Ovary (tissue), 7 donors: ENCODE measurements at regions not wholly inside any gene's neighbourhood (a gene's known extent, or its start where the extent isn't known, plus 50 kb on each side); places are given as distances from the start of the nearest gene placed in this dataset.

Experiments
- DNase-seq, 5 donors: peaks; one replicate each; pipeline ENCODE4 v3.0.0-alpha.2; 2019 to 2020
- H3K27ac ChIP-seq, 2 donors: fragments of 200-600 bp; one replicate each; pipeline versions ENCODE4 v1.5.1 to v1.8.0; 2019 to 2022
- H3K27me3 ChIP-seq: fragments of 200-600 bp; one replicate; pipeline ENCODE4 v1.8.0; 2022
- H3K36me3 ChIP-seq: fragments of 200-600 bp; sonication (generic); one replicate; pipeline ENCODE4 v1.5.1; 2019
- H3K4me1 ChIP-seq: one replicate; pipeline ENCODE4 v1.8.1; 2013; ENCODE audit warnings: mild to moderate bottlenecking, moderate library complexity; ENCODE audit not compliant: insufficient read depth
- H3K4me3 ChIP-seq: fragments of 200-600 bp; sonication (generic); one replicate; pipeline ENCODE4 v1.5.1; 2017
- H3K9me3 ChIP-seq, 2 donors: fragments of 200-600 bp in 1 of 2; sonication (generic) in 1 of 2; one replicate each; pipeline versions ENCODE4 v1.5.1 to v1.8.1; 2013 to 2019; ENCODE audit warnings: mild to moderate bottlenecking in 1 of 2, moderate library complexity in 1 of 2
- EP300 ChIP-seq: sonication (generic); formaldehyde crosslinking; IDR thresholded peaks from one replicate; pipeline ENCODE4 v1.6.1; 2017; ENCODE audit warnings: antibody characterized with exemption
- POLR2A ChIP-seq: fragments of 450-650 bp; IDR thresholded peaks from one replicate; pipeline ENCODE4 v1.6.1; 2017; ENCODE audit warnings: antibody characterized with exemption, mild to moderate bottlenecking, moderate library complexity
- WGBS, 3 donors: extraction: QIAGEN DNeasy Blood & Tissue Kit in 1 of 3; methylation state at CpG; one replicate each; pipeline versions ENCODE4 v1.1.5 to v1.1.7; 2013 to 2017; 5-methylcytosine and 5-hydroxymethylcytosine counted together
- intact Hi-C, 4 donors: fragments of 100-400 bp; cut with DNase I; formaldehyde crosslinking; loops; one replicate each; pipeline versions ENCODE4 v1.11.0 to v1.15.1; 2022 to 2023
- TF ChIP-seq, protein P1 (sequence below), 3 donors: fragments of 450-650 bp in 2 of 3; fragments of 200-600 bp in 1 of 3; IDR thresholded peaks; one replicate each; pipeline versions ENCODE4 v1.5.1 to v1.8.0; 2016 to 2022; ENCODE audit warnings: antibody characterized with exemption in 3 of 3, mild to moderate bottlenecking in 1 of 3
- donor health status: DM: no; HTN: no; CAD: no; lungs with moderate emphysema.
- donor health status: DM: no; HTN: no; CAD: no.
- donor health status: Bipolar disorder and iron deficiency.
- donor health status: DM: no; HTN: no; CAD: no.
- donor health status: DM: yes; HTN: yes; CAD: no.

DNA sequence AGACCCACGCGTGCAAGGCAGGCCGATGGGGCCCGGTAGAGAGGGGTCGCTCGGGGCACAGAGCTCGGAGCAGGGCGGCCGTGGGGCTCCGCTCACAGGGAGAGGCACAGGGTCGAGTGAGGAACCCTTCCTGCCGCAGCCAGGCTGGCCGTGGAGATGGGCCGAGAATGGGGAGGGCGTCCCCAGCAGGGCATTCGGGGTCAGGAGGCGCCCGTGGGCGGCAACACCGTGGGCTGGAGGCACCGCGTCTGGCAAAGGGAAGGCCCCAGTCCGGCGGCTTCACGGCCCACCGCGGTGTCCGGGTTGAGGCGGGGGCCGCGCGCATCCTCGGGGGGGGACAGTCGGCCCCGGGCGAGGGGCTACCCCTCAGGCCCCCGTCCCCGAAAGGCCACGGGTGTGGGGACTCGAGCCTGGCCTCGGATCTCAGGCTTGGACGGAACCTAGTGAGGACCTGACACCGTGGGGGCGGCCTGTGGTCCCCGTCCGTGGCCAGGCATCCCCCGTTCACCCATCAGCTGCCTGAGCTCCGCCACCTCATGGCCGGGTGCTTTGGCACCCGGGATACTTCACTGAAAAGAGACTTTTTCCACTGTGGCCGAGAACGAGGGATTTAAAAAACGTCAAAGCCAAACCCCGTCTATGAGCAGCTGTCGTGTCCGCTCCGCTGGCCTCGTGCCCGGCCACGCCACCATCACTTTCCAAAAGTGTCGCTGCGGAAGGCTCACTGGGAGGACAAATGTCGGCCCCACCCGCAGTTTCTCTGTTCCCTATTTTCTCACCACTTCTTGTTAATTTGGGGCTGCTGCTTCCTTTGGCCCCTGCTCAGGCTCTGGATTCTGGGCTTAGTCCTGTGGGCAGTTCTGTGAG is 73.6 kb downstream of the METRNL start:
- H3K27ac ChIP-seq: no peak overlapping the region
- TF ChIP-seq EP300 (no peak), POLR2A (no peak)
- TF ChIP-seq, protein P1, sequence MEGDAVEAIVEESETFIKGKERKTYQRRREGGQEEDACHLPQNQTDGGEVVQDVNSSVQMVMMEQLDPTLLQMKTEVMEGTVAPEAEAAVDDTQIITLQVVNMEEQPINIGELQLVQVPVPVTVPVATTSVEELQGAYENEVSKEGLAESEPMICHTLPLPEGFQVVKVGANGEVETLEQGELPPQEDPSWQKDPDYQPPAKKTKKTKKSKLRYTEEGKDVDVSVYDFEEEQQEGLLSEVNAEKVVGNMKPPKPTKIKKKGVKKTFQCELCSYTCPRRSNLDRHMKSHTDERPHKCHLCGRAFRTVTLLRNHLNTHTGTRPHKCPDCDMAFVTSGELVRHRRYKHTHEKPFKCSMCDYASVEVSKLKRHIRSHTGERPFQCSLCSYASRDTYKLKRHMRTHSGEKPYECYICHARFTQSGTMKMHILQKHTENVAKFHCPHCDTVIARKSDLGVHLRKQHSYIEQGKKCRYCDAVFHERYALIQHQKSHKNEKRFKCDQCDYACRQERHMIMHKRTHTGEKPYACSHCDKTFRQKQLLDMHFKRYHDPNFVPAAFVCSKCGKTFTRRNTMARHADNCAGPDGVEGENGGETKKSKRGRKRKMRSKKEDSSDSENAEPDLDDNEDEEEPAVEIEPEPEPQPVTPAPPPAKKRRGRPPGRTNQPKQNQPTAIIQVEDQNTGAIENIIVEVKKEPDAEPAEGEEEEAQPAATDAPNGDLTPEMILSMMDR (IDR thresholded peaks at IDR 0.05): no peak
- intact Hi-C loops: no loop called here

DNA sequence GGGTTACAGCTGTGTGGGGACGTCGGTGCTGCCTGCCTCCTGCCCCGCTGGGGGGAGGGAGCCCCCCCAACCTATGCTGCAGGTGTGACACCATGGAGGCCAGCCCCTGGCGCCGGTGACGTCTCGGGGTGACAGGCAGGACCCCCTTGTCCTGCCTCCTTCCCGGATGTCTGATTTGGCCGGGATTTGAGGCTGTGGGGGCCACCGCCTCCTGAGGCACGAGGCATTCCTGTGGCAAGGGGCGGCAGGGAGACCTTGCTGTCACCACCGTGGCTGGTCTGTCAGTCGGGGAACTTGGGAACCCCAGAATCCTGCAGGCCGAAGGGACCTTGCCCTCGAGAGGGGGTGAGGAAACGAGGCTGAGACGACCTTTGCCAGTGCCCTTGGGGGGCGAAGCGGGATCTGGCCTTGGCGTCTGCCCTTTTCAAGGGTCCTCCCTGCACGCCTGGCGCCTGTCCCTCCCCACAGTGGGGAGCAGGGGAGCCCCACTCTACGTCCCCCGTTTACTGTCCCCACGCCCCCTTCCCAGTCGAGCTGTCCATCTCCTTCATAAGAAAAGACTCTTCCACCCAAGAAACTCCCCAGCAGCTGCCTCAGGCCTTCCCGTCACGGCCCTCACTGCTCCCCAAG is 74.4 kb downstream of the METRNL start:
- Histone ChIP-seq H3K4me1 (peaks cover 11% of the 10 kb centered on the region), H3K27ac (no peak overlapping the region), H3K9me3 (no peaks in the 10 kb centered on the region), H3K36me3 (no peaks in the 10 kb centered on the region), H3K27me3 (no peaks in the 10 kb centered on the region), H3K4me3 (no peak overlapping the region)
- intact Hi-C loops: no loop called here
- WGBS, 3 donors: 93 to 94% (median 94%) methylated on average over 26 to 29 of the region's 29 CpGs
- no peak for TF ChIP-seq EP300
- TF ChIP-seq, protein P1 (IDR thresholded peaks at IDR 0.05): no peak
- no peak for TF ChIP-seq POLR2A
- DNase-seq: no peak

More for the DNA sequence above, 73.6 kb downstream of the METRNL start:
- Histone ChIP-seq H3K4me3 (no peak overlapping the region), H3K36me3 (no peaks in the 10 kb centered on the region), H3K4me1 (peaks cover 11% of the 10 kb centered on the region), H3K27me3 (no peaks in the 10 kb centered on the region), H3K9me3 (no peaks in the 10 kb centered on the region)
- no peak for DNase-seq
- WGBS, 3 donors: 90 to 93% (median 91%) methylated on average over 64 of the region's 64 CpGs

DNA sequence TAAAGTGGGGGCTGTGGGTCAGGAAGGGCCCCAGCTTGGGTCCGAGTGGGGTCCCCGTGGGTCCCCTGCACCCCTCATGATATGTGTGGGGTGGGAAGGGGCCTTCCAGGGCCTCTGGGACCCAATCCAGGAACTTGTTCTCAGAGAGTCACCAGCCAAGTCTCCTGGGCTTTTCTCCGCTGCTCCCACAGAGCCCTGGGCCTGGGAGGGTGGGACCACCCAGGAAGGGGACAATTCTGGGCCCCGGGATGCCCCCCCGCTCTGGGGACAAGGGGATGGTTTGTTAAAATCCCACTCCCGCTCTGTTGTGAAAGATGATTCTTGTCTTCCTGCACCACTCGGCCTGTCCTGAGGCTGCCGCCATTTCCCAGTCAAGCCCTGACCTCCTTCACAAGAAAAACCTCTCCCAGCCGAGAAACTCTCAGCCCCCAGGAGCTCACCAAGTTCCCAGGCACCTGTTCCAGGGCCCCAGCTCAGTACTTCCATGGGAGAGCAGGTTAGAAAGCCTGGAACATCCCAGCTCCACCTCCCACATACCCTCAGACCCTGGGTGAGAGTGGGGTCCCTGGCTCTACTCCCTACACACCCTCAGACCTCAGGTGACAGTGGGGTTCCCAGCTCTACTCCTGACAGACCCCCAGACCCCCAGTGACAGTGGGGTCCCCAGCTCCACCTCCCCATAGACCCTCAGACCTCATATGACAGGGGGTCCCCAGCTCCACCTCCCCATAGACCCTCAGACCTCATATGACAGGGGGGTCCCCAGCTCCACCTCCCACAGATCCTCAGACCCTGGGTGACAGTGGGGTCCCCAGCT is 75.1 kb downstream of the METRNL start:
- Histone ChIP-seq H3K27ac (no peak overlapping the region), H3K4me1 (peaks cover 11% of the 10 kb centered on the region), H3K4me3 (no peak overlapping the region), H3K27me3 (no peaks in the 10 kb centered on the region), H3K9me3 (no peaks in the 10 kb centered on the region), H3K36me3 (no peaks in the 10 kb centered on the region)
- intact Hi-C loops: no loop called here
- TF ChIP-seq, protein P1 (IDR thresholded peaks at IDR 0.05): no peak
- no peak for TF ChIP-seq EP300
- TF ChIP-seq POLR2A: no peak
- no peak for DNase-seq
- 71 to 76% (median 73%) methylated on average over 9 of the region's 9 CpGs for WGBS, 3 donors
